Fibroblast of peridontal ligament (primary cell): ENCODE measurements at regions not wholly inside any gene's neighbourhood (a gene's known extent, or its start where the extent isn't known, plus 50 kb on each side); places are given as distances from the start of the nearest gene placed in this dataset.
A peak's percentile ranks its signal among the peaks of the same experiment; 100 is the strongest.
"Not testable (repeated sequence)": the region's sequence is repeated elsewhere in the genome, so short reads cannot be mapped to it uniquely, and the experiment has no call there.

Experiments used
- DNase-seq: peaks from one replicate; pipeline ENCODE4 v3.0.0-alpha.2; 2010; ENCODE audit errors: extremely low read depth

DNA sequence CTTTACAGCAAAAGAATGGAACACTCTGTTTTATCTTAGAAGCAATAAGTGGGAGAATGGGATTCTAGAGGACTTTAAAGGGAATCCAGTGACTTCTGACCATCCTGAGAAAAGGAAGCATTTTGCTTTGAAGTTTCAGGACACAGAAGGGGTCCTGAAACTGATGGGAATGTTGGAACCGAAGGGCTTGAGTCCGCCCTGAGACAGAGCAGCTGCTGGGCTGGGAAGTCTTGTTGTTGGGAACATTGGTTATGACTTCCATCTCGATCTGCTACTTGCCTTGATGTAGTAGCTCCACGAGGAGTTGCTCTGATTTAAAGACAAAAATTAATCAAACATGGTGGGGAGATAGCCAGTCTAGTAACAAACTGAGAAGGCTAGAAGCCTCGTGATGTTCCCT lies 177.6 kb downstream of the JCAD start:
- no peak for DNase-seq

DNA sequence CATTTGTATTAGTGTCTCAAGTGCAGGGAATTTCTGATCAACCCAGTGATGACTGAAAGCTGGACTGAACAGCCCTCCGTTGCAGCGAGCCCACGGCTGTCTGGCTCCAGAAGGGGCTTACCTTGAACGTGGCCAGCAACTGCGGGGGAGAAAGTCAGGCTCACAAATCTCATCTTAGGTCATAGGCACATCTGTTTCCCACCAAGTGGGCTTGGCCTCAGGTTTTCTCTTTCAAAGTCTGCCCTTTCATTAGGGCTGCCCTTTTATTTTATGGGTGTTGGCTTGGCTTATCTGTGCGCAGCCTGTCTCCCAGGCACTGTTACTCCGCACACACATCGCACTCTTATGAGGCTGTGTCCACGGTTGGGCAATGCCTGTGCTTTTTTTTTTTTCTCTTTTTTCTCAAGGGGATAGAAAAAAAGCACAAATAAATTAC lies 178.0 kb downstream of the JCAD start:
- no peak for DNase-seq

DNA sequence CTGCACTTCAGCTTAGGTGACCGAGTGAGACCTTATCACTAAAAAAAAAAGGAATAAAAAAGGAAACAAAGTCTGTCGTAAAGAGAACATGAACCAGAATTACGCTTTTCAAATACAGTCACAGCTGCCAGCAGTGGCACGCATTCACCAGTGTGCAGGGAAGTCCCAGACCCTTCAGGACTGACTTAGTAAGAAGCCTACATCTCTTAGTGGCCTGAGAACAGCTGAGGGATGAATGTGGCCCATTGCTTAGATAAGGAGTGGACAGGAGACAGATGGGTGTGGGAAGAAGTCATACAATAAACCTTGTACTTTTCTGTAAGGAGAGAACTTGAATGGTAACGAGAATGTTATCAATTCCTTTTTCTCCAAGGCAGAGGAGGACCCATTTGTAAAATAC lies 178.5 kb downstream of the JCAD start:
- no peak for DNase-seq

DNA sequence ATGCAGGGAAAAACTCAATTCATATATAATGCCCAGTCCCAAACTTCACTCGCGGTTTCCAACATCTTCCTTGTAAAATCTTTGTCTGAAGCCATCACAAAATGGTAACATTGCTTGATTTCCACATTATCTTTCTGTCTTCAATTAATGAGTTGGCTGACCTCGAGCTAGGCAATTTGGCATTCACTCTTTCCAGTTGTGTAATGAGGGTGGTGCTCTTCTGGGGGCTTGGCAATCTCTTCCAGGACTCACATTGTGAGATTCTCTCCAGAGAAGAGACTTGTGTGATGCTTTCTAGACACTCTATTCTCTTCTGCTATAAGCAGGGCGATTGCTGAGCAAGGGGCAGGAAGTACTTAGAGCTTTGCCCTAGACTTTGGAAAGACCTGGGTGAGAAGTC lies 179.5 kb downstream of the JCAD start:
- DNase-seq = peak; percentile 19

DNA sequence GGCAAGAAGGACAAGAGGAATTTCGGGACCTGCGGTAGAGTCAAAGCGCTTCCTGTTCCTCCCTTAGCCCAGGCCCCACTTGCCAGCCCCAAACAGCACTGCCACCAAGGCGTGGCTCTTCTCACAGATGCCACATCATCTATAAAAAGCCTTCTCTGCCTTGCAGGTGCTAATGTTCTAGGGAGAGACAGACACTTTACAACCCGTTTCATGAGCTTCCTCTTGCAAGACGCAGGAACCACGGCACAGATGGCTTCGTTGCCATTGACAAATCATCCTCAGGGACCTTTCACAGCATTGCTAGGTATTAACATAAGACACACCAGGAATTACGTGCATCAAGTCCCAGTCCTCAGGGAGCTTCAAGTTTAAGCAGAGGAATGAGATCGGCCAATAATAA lies 180.9 kb downstream of the JCAD start:
- no peak for DNase-seq

DNA sequence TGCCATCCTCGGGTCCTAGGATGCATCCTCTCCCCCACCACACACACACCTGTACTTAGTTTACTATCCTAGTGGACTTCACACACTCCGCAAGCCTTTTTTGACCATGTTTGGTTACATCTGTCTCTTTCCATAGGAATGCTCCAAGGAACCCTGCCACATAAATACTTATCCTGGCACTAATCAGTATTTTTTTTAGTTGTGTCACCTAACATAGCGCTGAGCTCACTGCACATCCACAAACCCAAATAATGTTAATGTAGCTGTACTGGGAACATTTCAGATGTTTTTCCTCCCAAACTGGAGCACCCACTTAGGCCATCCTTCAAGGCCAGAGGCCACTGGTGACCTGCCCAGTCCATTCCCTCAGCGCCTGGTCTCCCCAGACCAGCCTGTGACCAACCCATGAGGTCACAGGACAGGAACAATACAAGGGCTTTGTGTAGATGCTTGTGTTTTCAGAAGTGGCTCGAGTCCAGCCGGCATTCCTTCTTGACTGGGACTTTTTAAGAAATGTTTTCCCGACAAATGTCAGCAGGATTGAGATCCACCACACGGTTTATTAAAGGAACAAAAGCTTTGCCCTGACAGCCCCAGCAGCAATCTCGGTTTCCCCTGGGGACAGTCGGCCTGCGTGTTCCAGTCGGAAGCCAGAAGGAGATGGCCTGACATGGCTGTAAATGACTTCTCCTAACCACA lies 181.4 kb downstream of the JCAD start:
- DNase-seq = no peak

DNA sequence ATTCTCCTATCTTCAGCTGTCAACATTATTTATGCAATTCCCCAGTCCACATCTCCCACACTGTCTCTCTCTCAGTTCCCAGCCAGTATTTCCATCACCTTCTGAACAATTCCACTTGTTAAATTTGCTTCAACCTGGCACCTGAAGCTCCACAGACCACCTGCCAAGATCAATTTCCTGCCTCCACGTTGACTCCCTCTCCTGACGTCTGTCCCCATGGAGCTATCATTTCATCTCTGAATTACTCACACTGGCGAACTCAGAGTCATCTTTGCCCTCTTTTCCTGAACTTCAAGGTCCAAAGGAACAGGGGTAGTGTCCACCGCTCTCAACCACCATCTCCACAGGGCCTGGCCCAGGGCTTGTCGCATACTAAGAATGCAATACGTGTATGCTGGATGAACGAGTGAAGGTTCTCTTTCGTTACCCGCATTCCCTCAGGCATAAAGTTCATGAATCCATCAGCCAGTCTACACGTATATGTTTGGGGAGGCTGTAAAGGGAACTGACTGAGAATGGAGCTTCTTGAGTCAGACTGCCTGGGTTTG lies 183.3 kb downstream of the JCAD start:
- DNase-seq = no peak

DNA sequence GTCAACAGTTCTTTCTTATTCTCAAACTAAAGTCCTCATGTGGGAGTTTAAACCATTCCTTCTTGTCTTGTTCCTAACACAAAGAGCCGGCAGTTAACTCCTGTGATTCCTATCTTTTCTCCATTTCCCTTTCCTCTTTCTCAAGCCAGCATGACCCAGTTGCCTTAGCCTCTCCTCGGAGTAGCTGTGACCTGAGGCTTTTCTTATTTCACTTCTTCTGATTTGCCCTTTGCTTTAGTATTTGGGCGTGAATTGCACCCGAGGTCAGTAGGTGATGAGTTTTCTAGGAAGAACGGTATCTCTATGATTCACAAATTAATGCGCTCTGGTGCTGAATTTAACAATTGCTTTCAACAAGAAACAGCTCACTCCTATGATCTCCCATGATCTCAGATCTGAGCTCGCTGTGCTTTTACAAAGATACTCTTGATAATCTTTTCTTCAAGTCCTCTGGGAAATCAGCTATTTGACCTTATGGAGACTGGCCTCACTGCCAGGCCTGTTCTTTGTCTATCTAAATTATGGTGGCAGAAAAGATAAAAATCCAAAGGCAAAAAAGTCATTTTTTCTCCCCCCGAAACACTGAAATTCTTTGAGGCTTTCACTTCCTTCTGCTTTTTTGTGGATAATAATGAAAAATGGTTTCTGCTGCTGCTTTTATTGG lies 184.6 kb downstream of the JCAD start:
- no peak for DNase-seq

DNA sequence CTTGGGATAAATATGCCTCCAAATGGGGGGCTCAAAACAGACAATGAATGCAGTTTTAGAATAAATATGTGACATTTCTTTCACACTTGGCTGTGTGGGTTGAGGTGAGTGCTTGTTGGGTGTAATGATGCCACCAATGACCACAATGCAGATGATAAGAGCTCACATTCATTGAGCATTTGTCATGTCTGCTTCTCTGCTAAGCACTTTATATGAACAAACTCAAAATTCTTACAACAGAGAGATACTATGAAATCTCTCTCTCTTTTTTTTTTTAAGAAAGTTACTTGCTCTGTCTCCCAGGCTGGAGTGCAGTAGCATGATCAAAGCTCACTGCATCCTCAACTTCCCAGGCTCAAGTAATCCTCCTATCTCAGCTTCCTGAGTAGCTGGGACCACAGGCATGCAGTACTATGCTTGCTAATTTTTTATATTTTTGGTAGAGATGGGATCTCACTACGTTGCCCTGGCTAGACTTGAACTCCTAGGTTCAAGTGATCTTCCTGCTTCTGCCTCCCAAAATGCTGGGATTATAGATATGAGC lies 185.4 kb downstream of the JCAD start:
- DNase-seq = no peak

DNA sequence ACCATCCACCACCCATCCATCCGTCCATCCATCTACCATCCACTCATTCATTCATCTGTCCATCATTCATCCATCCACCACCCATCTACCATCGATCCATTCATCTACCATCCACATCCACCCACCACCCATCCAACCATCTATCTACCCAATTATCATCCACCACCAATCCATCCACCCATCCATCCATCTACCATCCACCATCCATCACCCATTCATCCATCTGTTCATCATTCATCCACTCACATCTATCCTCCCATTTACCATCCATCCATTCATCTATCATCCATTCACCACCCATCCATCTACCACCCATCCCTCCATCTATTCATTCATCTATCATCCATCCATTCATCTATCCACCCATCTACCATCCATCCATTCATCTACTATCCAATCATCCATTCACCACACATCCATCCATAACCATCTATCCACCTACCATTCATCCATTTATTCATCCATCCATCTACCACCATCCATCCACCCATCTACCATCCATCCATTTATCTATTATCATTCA lies 188.8 kb downstream of the JCAD start:
- DNase-seq = no peak

DNA sequence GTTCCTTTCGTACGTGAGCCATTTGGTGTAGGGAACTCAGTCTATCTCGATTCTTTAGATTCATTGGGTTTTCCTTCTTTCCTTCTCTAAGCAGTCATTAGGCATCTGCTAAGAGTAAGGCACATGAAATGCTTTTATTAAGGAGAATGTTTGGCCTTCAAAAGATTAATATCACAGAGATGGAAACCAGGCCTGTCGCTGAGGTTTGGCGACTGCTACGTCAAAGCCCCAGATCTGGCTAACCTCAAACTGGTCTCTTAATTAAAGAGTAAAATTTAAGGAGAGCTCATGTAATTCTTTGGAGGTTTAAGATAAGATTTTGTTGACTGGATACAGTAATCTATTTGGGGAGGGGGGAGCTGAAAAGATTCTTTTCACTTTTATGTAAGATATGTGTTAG lies 189.8 kb downstream of the JCAD start:
- no peak for DNase-seq

DNA sequence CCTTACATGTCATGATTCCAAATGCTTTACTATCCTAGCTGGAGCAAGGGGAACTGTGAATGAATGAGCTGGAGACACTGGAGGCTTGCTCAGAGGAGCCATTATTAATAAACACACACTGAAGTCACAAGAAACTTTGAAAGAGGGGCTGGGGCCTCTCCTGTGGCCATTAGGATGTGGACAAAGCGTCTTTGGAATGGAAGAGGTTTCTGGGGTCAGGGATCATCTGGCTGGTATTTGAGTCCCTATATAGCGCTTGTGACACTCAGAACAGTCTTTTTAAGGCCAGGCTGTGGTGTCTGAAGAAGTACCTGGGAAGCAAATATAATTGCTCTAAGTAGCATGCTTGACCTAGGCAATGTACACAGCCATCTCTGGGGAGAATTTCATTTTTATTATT lies 193.0 kb downstream of the JCAD start:
- no peak for DNase-seq

DNA sequence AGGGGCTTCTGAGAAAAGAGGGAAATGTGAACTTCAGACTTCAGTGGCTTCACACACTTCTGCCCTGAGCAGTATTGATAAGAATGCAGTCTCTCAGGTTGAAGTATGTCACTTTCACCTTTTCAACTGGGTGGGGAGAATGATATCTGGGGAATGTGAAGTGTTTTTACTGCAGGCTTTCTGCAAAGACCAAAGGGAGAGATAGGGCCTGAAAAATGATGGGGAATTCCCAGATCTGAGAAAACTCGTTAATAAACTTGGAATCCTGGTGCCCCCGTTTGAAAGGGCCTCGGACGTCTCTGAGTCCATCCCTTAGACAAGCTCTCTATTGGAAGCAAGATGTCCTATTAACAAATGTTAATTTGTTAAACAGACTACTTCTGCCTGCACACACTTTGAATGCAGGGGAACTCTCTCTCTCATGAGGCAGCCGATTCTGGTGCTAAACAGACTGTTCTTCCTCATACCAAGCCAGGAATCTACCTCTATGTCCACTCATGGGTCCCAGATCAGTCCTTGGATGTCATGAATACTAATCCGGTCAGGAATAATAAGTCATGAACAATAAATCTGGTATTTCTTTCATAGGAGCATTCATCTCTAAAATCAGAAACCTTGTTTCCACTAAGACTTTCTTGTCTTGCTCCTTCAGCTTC lies 193.6 kb downstream of the JCAD start:
- DNase-seq = no peak

DNA sequence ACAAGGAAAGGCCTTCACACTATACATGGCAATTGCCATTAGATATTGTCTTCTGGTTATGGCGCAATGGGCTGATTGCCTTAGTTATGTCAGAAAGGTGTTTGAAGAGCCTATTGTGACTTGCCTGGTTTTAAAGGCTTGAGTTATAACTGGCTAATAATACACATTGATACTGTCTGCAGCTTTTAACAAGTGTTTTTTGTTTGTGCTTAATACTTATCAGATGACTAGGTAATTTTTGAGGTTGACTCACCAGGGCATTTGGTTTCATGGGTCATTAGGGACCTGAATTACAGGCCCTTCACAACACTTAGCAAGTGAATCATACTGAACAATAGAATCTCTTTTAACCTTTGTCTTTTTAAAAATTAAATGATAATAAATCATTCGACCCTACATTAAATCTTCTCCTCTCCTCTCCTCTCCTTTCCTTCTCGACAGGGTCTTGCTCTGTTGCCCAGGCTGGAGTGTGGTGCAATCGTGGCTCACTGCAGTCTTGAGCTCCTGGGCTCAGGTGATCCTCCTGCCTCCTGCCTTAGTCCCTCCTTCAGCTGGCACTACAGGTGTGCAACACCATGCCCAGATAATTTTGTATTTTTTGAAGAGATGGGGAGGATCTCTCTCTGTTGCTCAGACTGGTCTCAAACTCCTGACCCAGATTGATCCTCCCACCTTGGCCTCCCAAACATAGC lies 196.3 kb downstream of the JCAD start:
- DNase-seq = peak; percentile 81

DNA sequence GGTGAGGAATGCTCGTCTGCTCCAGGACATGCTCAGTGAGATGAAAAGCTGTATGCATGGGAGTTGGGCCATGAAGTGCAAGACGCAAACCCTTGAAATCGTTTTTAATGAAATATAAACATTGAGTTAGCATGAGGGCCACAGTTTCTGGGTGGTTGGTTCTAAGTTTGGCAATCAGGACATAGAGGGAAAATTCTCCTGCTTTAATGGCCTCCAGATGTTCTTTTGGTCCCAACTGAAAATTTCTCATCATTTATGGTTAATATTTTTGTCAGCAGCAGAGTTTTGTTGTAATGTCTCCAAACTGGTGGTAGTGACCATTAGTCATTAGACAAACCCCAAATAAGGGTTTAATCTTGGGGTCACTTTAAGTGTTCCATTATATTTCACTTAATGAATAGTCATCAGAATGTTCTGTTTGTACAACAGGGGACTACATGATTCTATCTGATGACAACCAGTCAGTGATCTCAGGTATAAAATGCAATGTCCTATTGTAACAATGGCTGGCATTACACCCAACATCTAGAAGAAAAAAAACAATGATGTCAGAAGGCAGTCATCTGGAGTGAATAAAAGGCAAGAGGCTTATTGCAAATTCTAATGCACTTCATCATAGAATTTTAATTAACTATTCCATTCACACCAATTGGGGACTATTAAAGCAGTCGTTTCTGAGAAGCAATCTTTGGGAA lies 197.4 kb downstream of the JCAD start:
- peak; percentile 95 for DNase-seq

DNA sequence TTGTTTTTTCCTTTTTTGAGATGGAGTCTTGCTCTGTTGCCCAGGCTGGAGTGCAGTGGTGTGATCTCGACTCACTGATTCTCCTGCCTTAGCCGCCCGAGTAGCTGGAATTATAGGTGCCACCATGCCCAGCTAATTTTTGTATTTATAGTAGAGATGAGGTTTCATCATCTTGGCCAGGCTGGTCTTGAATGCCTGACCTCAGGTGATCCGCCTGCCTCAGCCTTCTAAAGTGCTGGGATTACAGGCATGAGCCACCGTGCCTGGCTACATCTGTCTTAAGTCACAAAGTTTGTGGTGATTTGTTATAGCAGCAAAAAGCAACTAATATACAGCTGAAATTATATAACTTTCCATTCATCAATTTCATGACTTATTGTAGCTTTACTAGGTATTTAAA lies 198.2 kb downstream of the JCAD start:
- not testable (repeated sequence) for DNase-seq

DNA sequence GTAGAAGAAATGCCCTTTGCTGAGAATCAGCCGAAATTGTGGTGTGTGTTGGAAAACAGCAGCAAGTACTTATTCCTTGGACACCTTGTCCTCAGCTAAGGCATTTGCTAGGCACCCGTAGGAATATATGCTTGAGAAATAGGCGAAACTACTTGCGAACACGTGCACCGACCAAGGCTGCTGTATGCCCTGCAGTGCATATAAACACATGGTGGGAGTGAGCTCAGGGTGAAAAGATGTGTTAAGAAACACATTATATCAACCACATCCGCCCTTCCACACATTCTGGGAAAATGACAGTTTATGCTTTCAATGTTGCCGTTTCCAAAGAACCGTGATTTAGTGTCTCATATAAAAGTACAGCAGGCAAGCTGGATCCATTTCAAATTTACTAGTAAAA lies 199.2 kb downstream of the JCAD start:
- DNase-seq = no peak

DNA sequence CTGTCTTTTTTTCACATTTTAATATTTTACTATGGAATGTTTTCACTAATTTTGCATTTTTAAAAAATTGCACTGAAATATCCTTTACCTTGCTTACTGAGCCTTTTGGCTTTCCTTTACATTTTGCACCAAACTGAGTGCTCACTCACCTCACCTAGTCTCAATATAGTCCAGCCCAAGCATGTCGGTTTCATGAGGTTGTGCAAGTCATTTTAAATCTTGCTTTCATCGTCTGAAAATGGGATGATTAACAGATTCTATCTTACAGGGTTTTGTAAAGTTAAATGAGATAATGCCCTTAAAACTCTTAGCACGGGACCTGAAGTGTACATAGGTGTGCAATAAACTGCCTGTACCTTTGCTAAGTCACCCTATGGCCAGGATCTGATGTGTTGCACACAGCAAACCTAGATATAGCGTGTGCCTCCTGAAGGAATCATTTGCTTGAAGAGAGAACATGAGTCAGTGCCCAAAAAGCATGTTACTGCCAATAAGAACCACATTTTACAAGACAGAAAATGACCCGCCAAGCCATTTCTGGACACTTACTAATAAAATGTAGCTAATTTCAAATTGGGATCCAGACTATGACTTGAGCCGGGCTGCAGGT lies 199.8 kb downstream of the JCAD start:
- DNase-seq = peak; percentile 54

DNA sequence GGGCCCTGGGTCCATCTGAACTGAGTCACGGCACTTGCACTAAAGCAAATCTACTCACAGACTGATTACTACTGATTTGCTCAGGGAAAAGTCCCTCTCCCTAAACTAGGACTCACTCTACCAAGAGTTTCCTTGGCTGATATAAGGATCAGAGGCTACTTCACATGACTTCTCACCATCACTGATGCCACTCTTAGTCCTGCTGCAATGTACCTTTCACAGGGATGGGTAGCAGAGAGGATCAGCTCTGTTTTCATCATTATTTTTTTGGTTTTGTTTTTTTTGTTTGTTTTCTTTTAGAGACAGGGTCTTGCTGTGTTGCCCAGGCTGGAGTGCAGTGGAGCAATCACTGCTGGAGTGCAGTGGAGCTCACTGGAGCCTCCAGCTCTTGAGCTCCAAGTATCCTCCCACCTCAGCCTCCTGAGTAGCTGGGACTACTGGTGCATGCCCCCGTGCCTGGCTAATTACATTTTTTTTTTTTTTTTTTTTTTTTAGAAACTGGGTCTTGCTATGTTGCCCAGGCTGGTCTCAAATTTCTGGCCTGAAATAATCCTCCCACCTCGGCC lies 200.6 kb downstream of the JCAD start:
- DNase-seq = no peak
